ENCODE measurements at regions not wholly inside any gene's neighbourhood (a gene's known extent, or its start where the extent isn't known, plus 50 kb on each side); places are given as distances from the start of the nearest gene placed in this dataset.
A peak's percentile ranks its signal among the peaks of the same experiment; 100 is the strongest.
"Not testable (repeated sequence)": the region's sequence is repeated elsewhere in the genome, so short reads cannot be mapped to it uniquely, and the experiment has no call there.

- intact Hi-C loops (cut with DNase I; ENCODE audit: low total_unique reads) = no loop called here
- no peaks in the 10 kb centered on the region for H3K9me3 ChIP-seq
- WGBS, 2 donors = 73 to 77% methylated on average over 4 of the region's 4 CpGs
- no peaks in the 10 kb centered on the region for H3K36me3 ChIP-seq (ENCODE audit: low read depth, missing control alignments)
- H3K4me3 ChIP-seq = no peak overlapping the region
- no peak overlapping the region for H3K27ac ChIP-seq
- H3K27me3 ChIP-seq = no peaks in the 10 kb centered on the region
- no peak for TF ChIP-seq POLR2A (IDR thresholded peaks at IDR 0.05)
- TF ChIP-seq, protein P1, sequence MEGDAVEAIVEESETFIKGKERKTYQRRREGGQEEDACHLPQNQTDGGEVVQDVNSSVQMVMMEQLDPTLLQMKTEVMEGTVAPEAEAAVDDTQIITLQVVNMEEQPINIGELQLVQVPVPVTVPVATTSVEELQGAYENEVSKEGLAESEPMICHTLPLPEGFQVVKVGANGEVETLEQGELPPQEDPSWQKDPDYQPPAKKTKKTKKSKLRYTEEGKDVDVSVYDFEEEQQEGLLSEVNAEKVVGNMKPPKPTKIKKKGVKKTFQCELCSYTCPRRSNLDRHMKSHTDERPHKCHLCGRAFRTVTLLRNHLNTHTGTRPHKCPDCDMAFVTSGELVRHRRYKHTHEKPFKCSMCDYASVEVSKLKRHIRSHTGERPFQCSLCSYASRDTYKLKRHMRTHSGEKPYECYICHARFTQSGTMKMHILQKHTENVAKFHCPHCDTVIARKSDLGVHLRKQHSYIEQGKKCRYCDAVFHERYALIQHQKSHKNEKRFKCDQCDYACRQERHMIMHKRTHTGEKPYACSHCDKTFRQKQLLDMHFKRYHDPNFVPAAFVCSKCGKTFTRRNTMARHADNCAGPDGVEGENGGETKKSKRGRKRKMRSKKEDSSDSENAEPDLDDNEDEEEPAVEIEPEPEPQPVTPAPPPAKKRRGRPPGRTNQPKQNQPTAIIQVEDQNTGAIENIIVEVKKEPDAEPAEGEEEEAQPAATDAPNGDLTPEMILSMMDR (IDR thresholded peaks at IDR 0.05) = no peak
- no peak for DNase-seq
- no peaks in the 10 kb centered on the region for H3K4me1 ChIP-seq
These were observed 628.1 kb upstream of the CITED2 start for GRCh38 chr6:140002396-140003022.

DNA sequence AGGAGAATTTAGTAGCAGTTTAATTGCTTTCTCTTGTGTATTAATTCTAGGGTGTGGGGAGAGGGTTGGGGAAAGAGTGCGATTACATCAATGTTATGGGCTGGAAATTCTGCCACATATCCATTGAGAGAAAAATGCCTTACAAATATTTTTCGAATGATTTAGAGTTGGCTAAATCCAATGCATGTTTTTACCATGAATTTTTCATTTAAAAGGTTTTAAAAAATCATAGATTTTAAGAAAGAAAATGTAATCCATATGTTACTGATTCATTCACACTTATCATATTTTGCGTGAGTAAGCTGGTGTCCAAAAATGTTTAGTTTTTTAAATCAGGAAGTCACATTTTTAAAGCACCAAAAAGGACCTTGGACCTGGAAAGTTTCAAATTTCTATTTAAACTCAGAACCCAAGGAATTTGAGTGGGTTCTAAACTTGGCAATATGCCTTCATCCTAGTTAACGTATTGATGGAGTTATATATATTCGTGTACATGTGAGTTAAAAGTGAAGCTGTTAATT lies 627.4 kb upstream of the CITED2 start:
- Histone ChIP-seq H3K9me3 (no peaks in the 10 kb centered on the region), H3K27me3 (no peaks in the 10 kb centered on the region), H3K4me1 (no peaks in the 10 kb centered on the region), H3K36me3 (ENCODE audit: low read depth, missing control alignments) (no peaks in the 10 kb centered on the region), H3K27ac (no peak overlapping the region), H3K4me3 (no peak overlapping the region)
- no peak for DNase-seq
- intact Hi-C loops (cut with DNase I; ENCODE audit: low total_unique reads) = no loop called here
- 79 to 81% methylated on average over 5 of the region's 5 CpGs for WGBS, 2 donors
- TF ChIP-seq POLR2A (IDR thresholded peaks at IDR 0.05) = no peak
- TF ChIP-seq, protein P1 (IDR thresholded peaks at IDR 0.05) = no peak

DNA sequence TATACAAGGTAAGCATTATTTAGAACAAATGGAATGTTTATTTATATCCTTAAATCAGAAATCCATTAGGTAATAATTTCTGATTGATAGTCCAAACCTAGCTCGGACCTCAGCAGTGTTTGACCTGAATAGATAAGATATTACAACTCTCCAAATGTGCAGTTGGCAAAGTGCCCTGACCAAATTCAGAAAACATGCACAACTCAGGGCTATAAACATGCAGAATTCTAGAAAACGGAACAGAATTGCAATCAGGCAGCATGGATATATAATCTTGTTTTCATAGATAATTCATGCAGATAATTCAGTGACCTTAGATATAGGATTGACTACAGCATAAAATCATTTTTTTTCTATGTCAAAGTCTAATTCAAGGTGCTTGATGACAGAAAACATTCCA lies 626.6 kb upstream of the CITED2 start:
- intact Hi-C loops (cut with DNase I; ENCODE audit: low total_unique reads) = no loop called here
- Histone ChIP-seq H3K36me3 (ENCODE audit: low read depth, missing control alignments) (no peaks in the 10 kb centered on the region), H3K4me1 (no peaks in the 10 kb centered on the region), H3K27ac (no peak overlapping the region), H3K27me3 (no peaks in the 10 kb centered on the region), H3K9me3 (no peaks in the 10 kb centered on the region), H3K4me3 (no peak overlapping the region)
- TF ChIP-seq POLR2A (IDR thresholded peaks at IDR 0.05) = no peak
- TF ChIP-seq, protein P1 (IDR thresholded peaks at IDR 0.05) = no peak
- 33 to 60% methylated on average over 2 of the region's 2 CpGs for WGBS, 2 donors
- DNase-seq = no peak

DNA sequence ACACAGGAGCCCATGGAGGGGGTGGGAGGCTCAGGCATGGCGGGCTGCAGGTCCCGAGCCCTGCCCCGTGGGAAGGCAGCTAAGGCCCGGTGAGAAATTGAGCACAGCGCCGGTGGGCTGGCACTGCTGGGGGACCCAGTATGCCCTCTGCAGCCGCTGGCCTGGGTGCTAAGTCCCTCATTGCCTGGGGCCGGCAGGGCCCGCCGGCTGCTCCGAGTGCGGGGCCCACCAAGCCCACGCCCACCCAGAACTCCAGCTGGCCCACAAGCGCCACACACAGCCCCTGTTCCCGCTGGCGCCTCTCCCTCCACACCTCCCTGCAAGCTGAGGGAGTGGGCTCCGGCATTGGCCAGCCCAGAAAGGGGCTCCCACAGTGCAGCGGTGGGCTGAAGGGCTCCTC lies 625.2 kb upstream of the CITED2 start:
- H3K4me1 ChIP-seq; intact Hi-C loops (cut with DNase I; ENCODE audit: low total_unique reads); H3K36me3 ChIP-seq (ENCODE audit: low read depth, missing control alignments); H3K9me3 ChIP-seq; H3K27ac ChIP-seq; DNase-seq; H3K27me3 ChIP-seq: not testable (repeated sequence)
- H3K4me3 ChIP-seq = peak overlapping the region; percentile 24 to 32
- 64 to 77% methylated on average over 5 to 16 of the region's 18 CpGs for WGBS, 2 donors

GRCh38 chr6:139998478-139998877 lies 624.0 kb upstream of the CITED2 start:
- H3K4me1 ChIP-seq; DNase-seq; H3K9me3 ChIP-seq; intact Hi-C loops (cut with DNase I; ENCODE audit: low total_unique reads); H3K27me3 ChIP-seq; H3K36me3 ChIP-seq (ENCODE audit: low read depth, missing control alignments); H3K4me3 ChIP-seq; H3K27ac ChIP-seq: not testable (repeated sequence)
- 67 to 70% methylated on average over 8 to 11 of the region's 11 CpGs for WGBS, 2 donors

- intact Hi-C loops (cut with DNase I; ENCODE audit: low total_unique reads) = no loop called here
- DNase-seq = no peak
- H3K36me3 ChIP-seq (ENCODE audit: low read depth, missing control alignments) = no peaks in the 10 kb centered on the region
- no peak overlapping the region for H3K4me3 ChIP-seq
- no peak overlapping the region for H3K27ac ChIP-seq
- H3K27me3 ChIP-seq = no peaks in the 10 kb centered on the region
- WGBS, 2 donors = 77 to 88% methylated on average over 6 of the region's 6 CpGs
- H3K4me1 ChIP-seq = no peaks in the 10 kb centered on the region
- TF ChIP-seq, protein P1 (IDR thresholded peaks at IDR 0.05) = no peak
- TF ChIP-seq POLR2A (IDR thresholded peaks at IDR 0.05) = no peak
- H3K9me3 ChIP-seq = no peaks in the 10 kb centered on the region
These were observed 621.9 kb upstream of the CITED2 start for GRCh38 chr6:139996253-139996834.
